Keratinocyte (primary cell): ENCODE measurements at regions not wholly inside any gene's neighbourhood (a gene's known extent, or its start where the extent isn't known, plus 50 kb on each side); places are given as distances from the start of the nearest gene placed in this dataset.
A peak's percentile ranks its signal among the peaks of the same experiment; 100 is the strongest.

Experiments
- DNase-seq: peaks from one replicate; pipeline ENCODE4 v3.0.0-alpha.2; 2011; ENCODE audit warnings: low read depth, missing footprints, low spot score
- FAIRE-seq: peaks from 2 replicates; lab custom pipeline; 2011; peaks lifted over from hg19 to GRCh38; lab: Jason Lieb, UNC
- H2AFZ ChIP-seq: 2 replicates; pipeline ENCODE4 v1.6.0; 2012; ENCODE audit warnings: low read length, control low read depth, inconsistent platforms; ENCODE audit not compliant: control insufficient read depth
- H3K27ac ChIP-seq: 2 replicates; pipeline ENCODE4 v1.5.1; 2011; ENCODE audit warnings: low read length; ENCODE audit not compliant: control insufficient read depth, insufficient read depth
- H3K27me3 ChIP-seq: 3 replicates; pipeline ENCODE4 v1.6.0; 2011; ENCODE audit warnings: low read length; ENCODE audit not compliant: control insufficient read depth, insufficient read depth; ENCODE audit errors: extremely low read depth
- H3K36me3 ChIP-seq, 2 experiments: 2 replicates in 1 of 2; 3 replicates in 1 of 2; pipeline ENCODE4 v1.5.1; 2011; ENCODE audit warnings: low read length in 2 of 2, mild to moderate bottlenecking in 1 of 2; ENCODE audit not compliant: control insufficient read depth in 2 of 2, insufficient read depth in 2 of 2; ENCODE audit errors: extremely low read depth in 1 of 2
- H3K4me1 ChIP-seq: 3 replicates; pipeline ENCODE4 v1.5.1; 2011; ENCODE audit warnings: low read length; ENCODE audit not compliant: control insufficient read depth, insufficient read depth; ENCODE audit errors: extremely low read depth
- H3K4me2 ChIP-seq: 3 replicates; pipeline ENCODE4 v1.6.0; 2011; ENCODE audit warnings: low read depth, low read length; ENCODE audit not compliant: control insufficient read depth, insufficient read depth; ENCODE audit errors: extremely low read depth
- H3K4me3 ChIP-seq, 3 experiments: fragments of 200-600 bp in 1 of 3; sonication (generic) in 1 of 3; 2 replicates in 2 of 3; 3 replicates in 1 of 3; pipeline ENCODE4 v1.5.1; 2011 to 2016; ENCODE audit warnings: low read length in 3 of 3, mild to moderate bottlenecking in 3 of 3, control low read depth in 2 of 3, inconsistent platforms in 1 of 3, low read depth in 1 of 3, mixed read lengths in 1 of 3, mixed run types in 1 of 3, moderate library complexity in 1 of 3; ENCODE audit not compliant: control insufficient read depth in 2 of 3, insufficient read depth in 2 of 3; ENCODE audit errors: extremely low read depth in 1 of 3
- H3K79me2 ChIP-seq: 2 replicates; pipeline ENCODE4 v1.6.0; 2012; ENCODE audit warnings: low read length; ENCODE audit not compliant: control insufficient read depth, insufficient read depth
- H3K9ac ChIP-seq: 3 replicates; pipeline ENCODE4 v1.6.0; 2011; ENCODE audit warnings: low read length; ENCODE audit not compliant: control insufficient read depth, insufficient read depth; ENCODE audit errors: extremely low read depth
- H3K9me1 ChIP-seq: 3 replicates; pipeline ENCODE4 v1.6.0; 2011; ENCODE audit warnings: low read length; ENCODE audit not compliant: control insufficient read depth, insufficient read depth; ENCODE audit errors: extremely low read depth
- H3K9me3 ChIP-seq: 2 replicates; pipeline ENCODE4 v1.5.1; 2012; ENCODE audit warnings: low read depth, low read length; ENCODE audit not compliant: control insufficient read depth
- H4K20me1 ChIP-seq: 3 replicates; pipeline ENCODE4 v1.6.0; 2011; ENCODE audit warnings: low read length; ENCODE audit not compliant: control insufficient read depth, insufficient read depth; ENCODE audit errors: extremely low read depth
- CTCF ChIP-seq, 3 experiments: IDR thresholded peaks in 1 of 3; conservative IDR thresholded peaks in 1 of 3; optimal IDR thresholded peaks in 1 of 3; 2 replicates in 2 of 3; 3 replicates in 1 of 3; pipeline versions ENCODE3 to v1.5.1; 2011; ENCODE audit warnings: low read length in 3 of 3, mild to moderate bottlenecking in 3 of 3, moderate library complexity in 2 of 3, control low read depth in 1 of 3, inconsistent platforms in 1 of 3; ENCODE audit not compliant: insufficient read depth in 2 of 3; ENCODE audit errors: extremely low read depth in 1 of 3
- EZH2 ChIP-seq: IDR thresholded peaks from one replicate; pipeline ENCODE4 v1.6.1; 2012; ENCODE audit warnings: inconsistent platforms, mild to moderate bottlenecking, low read length, moderate library complexity
- dilution Hi-C: fragments of 300-500 bp; cut with MboI; formaldehyde crosslinking; loops from one replicate; pipeline ENCODE4 v1.7.0; 2020; ENCODE audit warnings: low sequenced_read_pairs; ENCODE audit not compliant: extremely low pct_ligation_motif_present

- no peak for TF ChIP-seq EZH2
- no peak for TF ChIP-seq CTCF (optimal IDR thresholded peaks at IDR 0.05 in 1 of 3, IDR thresholded peaks at IDR 0.05 in 1 of 3, conservative IDR thresholded peaks at IDR 0.05 in 1 of 3; ENCODE audit: extremely low read depth in 1 of 3, insufficient read depth in 2 of 3, low read length in 3 of 3)
- Histone ChIP-seq H3K4me1 (no peaks in the 10 kb centered on the region), H3K27ac (no peak overlapping the region), H3K4me2 (no peak overlapping the region), H3K4me3 (no peak overlapping the region), H3K27me3 (no peaks in the 10 kb centered on the region), H3K9ac (no peak overlapping the region), H4K20me1 (no peaks in the 10 kb centered on the region), H3K36me3 (no peaks in the 10 kb centered on the region), H3K9me1 (no peaks in the 10 kb centered on the region), H3K9me3 (no peaks in the 10 kb centered on the region), H3K79me2 (no peaks in the 10 kb centered on the region), H2AFZ (peak overlapping the region; percentile 20)
- no peak for FAIRE-seq
- dilution Hi-C loops: no loop called here
- DNase-seq: no peak
These were observed 95.6 kb upstream of the PDE1A start for GRCh38 chr2:182522405-182522896.

- TF ChIP-seq EZH2: no peak
- TF ChIP-seq CTCF (optimal IDR thresholded peaks at IDR 0.05 in 1 of 3, IDR thresholded peaks at IDR 0.05 in 1 of 3, conservative IDR thresholded peaks at IDR 0.05 in 1 of 3; ENCODE audit: extremely low read depth in 1 of 3, insufficient read depth in 2 of 3, low read length in 3 of 3): no peak
- no peak overlapping the region for H2AFZ ChIP-seq
- dilution Hi-C loops: no loop called here
- H3K9me1 ChIP-seq: no peaks in the 10 kb centered on the region
- H3K9ac ChIP-seq: no peak overlapping the region
- no peaks in the 10 kb centered on the region for H3K79me2 ChIP-seq
- H3K4me3 ChIP-seq: no peak overlapping the region
- H3K27ac ChIP-seq: no peak overlapping the region
- DNase-seq (no peak), FAIRE-seq (no peak)
- H3K27me3 ChIP-seq: no peaks in the 10 kb centered on the region
- H3K9me3 ChIP-seq: no peaks in the 10 kb centered on the region
- H3K4me1 ChIP-seq: no peaks in the 10 kb centered on the region
- H4K20me1 ChIP-seq: no peaks in the 10 kb centered on the region
- H3K4me2 ChIP-seq: no peak overlapping the region
- no peaks in the 10 kb centered on the region for H3K36me3 ChIP-seq
These were observed 96.2 kb upstream of the PDE1A start for GRCh38 chr2:182522972-182523473.
